ENCODE measurements at regions not wholly inside any gene's neighbourhood (a gene's known extent, or its start where the extent isn't known, plus 50 kb on each side); places are given as distances from the start of the nearest gene placed in this dataset.

DNA sequence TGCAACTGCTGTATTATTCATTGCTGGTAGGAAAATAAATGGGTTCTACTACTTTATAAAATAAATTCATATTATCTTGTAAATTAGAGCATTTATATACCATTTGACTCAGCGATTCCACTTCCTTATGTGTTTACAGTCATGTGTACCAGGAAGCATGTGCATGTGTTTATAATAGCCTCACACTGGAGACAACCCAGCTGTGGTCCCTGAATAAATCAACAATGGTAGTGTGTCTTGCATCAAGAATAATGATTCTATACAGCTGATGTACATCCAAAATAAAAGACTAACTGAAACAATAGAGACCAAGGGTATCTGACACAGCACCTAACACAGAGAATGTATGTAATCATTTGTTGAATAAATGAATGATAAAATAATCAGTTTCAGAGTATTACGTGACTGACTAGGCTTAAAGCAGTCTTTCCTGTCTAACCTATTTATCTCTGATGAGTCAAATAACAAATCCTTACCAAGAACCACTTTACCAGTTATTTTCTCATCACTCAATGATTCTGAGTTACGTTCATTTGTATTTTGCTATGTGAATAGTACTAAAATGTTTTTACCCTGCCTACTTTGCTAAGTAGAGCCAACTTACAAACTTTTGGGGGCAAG, 216.8 kb downstream of the UBE2E3 start:
- H3K4me1 ChIP-seq (ENCODE audit: control insufficient read depth in 4 of 4, insufficient read depth in 4 of 4, low read length in 3 of 4): no peaks in the 10 kb centered on the region
- no peak overlapping the region for H3K4me3 ChIP-seq (ENCODE audit: low read depth in 1 of 3, low read length in 3 of 3)
- 60% methylated on average over 3 of the region's 3 CpGs for WGBS
- H3K27ac ChIP-seq (ENCODE audit: low read depth in 1 of 2, low read length in 2 of 2): no peak overlapping the region
- no peaks in the 10 kb centered on the region for H3K9me3 ChIP-seq (ENCODE audit: control insufficient read depth in 4 of 4, low read length in 3 of 4)
- TF ChIP-seq, protein P1, sequence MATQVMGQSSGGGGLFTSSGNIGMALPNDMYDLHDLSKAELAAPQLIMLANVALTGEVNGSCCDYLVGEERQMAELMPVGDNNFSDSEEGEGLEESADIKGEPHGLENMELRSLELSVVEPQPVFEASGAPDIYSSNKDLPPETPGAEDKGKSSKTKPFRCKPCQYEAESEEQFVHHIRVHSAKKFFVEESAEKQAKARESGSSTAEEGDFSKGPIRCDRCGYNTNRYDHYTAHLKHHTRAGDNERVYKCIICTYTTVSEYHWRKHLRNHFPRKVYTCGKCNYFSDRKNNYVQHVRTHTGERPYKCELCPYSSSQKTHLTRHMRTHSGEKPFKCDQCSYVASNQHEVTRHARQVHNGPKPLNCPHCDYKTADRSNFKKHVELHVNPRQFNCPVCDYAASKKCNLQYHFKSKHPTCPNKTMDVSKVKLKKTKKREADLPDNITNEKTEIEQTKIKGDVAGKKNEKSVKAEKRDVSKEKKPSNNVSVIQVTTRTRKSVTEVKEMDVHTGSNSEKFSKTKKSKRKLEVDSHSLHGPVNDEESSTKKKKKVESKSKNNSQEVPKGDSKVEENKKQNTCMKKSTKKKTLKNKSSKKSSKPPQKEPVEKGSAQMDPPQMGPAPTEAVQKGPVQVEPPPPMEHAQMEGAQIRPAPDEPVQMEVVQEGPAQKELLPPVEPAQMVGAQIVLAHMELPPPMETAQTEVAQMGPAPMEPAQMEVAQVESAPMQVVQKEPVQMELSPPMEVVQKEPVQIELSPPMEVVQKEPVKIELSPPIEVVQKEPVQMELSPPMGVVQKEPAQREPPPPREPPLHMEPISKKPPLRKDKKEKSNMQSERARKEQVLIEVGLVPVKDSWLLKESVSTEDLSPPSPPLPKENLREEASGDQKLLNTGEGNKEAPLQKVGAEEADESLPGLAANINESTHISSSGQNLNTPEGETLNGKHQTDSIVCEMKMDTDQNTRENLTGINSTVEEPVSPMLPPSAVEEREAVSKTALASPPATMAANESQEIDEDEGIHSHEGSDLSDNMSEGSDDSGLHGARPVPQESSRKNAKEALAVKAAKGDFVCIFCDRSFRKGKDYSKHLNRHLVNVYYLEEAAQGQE (IDR thresholded peaks at IDR 0.05): no peak
- TF ChIP-seq YY1 (IDR thresholded peaks at IDR 0.05) (no peak), SP1 (IDR thresholded peaks at IDR 0.05) (no peak), HNF4A (conservative IDR thresholded peaks at IDR 0.05) (no peak), HNF4G (IDR thresholded peaks at IDR 0.05) (no peak), FOXA1 (IDR thresholded peaks at IDR 0.05) (no peak), EGR1 (IDR thresholded peaks at IDR 0.05; ENCODE audit: low read depth in 2 of 2) (no peak)
- TF ChIP-seq, protein P2, sequence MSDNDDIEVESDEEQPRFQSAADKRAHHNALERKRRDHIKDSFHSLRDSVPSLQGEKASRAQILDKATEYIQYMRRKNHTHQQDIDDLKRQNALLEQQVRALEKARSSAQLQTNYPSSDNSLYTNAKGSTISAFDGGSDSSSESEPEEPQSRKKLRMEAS (IDR thresholded peaks at IDR 0.05): no peak
- DNase-seq (ENCODE audit: low spot score): no peak
- no peaks in the 10 kb centered on the region for H3K36me3 ChIP-seq (ENCODE audit: control insufficient read depth in 4 of 4, insufficient read depth in 3 of 4, low read depth in 1 of 4, low read length in 3 of 4)
- no peaks in the 10 kb centered on the region for H3K27me3 ChIP-seq (ENCODE audit: control insufficient read depth in 4 of 4, insufficient read depth in 4 of 4, low read length in 3 of 4)
- no peak overlapping the region for H3K9ac ChIP-seq (ENCODE audit: low read depth in 1 of 2, low read length in 2 of 2)

DNA sequence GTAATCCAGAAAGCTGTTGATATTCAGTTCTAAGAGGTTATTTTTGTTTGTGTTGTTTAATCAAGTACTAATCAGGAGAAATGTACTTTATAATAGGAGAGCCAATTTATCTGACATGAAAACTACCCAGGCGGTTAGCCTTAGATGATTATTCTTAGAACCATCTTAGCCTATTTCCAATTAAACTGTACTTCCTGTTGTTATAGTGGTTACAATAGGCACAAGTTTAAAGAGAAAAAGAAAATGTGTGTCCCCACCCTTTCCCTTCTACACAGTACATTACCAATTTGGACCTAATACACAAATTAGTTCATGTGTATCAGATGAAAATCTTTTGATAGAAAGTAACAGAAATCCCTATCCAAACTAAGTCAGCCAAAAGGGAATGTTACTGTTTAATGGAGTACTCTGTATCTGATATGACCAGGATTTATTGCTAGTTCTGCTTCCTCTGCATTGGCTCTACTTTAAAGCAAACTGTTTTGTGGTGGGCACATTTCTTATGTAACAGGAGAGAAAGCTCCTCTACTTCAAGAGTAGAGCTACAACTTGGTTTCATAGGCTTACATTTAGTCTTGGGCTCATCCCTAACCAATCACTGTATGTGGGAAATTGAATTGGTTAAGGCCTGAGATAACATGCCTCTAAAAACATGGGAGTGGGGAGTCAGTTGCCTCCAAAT, 217.9 kb downstream of the UBE2E3 start:
- no peak overlapping the region for H3K27ac ChIP-seq (ENCODE audit: low read depth in 1 of 2, low read length in 2 of 2)
- H3K36me3 ChIP-seq (ENCODE audit: control insufficient read depth in 4 of 4, insufficient read depth in 3 of 4, low read depth in 1 of 4, low read length in 3 of 4): no peaks in the 10 kb centered on the region
- DNase-seq (ENCODE audit: low spot score): no peak
- H3K4me3 ChIP-seq (ENCODE audit: low read depth in 1 of 3, low read length in 3 of 3): no peak overlapping the region
- no peaks in the 10 kb centered on the region for H3K9me3 ChIP-seq (ENCODE audit: control insufficient read depth in 4 of 4, low read length in 3 of 4)
- WGBS: 77% methylated on average over 1 of the region's 1 CpG
- no peak overlapping the region for H3K9ac ChIP-seq (ENCODE audit: low read depth in 1 of 2, low read length in 2 of 2)
- no peaks in the 10 kb centered on the region for H3K4me1 ChIP-seq (ENCODE audit: control insufficient read depth in 4 of 4, insufficient read depth in 4 of 4, low read length in 3 of 4)
- no peak for TF ChIP-seq SP1 (IDR thresholded peaks at IDR 0.05)
- TF ChIP-seq, protein P2 (IDR thresholded peaks at IDR 0.05): no peak
- TF ChIP-seq JUND (IDR thresholded peaks at IDR 0.05): no peak
- TF ChIP-seq, protein P1 (IDR thresholded peaks at IDR 0.05): no peak
- no peak for TF ChIP-seq NR2F2 (IDR thresholded peaks at IDR 0.05)
- no peak for TF ChIP-seq GABPA (IDR thresholded peaks at IDR 0.05 in 1 of 2, conservative IDR thresholded peaks at IDR 0.05 in 1 of 2)
- no peak for TF ChIP-seq FOXA1 (IDR thresholded peaks at IDR 0.05)
- no peak for TF ChIP-seq TAF1 (conservative IDR thresholded peaks at IDR 0.05)
- TF ChIP-seq EGR1 (IDR thresholded peaks at IDR 0.05; ENCODE audit: low read depth in 2 of 2): no peak
- no peak for TF ChIP-seq HNF4G (IDR thresholded peaks at IDR 0.05)
- TF ChIP-seq, protein P3, sequence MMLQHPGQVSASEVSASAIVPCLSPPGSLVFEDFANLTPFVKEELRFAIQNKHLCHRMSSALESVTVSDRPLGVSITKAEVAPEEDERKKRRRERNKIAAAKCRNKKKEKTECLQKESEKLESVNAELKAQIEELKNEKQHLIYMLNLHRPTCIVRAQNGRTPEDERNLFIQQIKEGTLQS (IDR thresholded peaks at IDR 0.05): no peak
- TF ChIP-seq HNF4A (conservative IDR thresholded peaks at IDR 0.05): no peak
- TF ChIP-seq YY1 (IDR thresholded peaks at IDR 0.05): no peak
- TF ChIP-seq, protein P4, sequence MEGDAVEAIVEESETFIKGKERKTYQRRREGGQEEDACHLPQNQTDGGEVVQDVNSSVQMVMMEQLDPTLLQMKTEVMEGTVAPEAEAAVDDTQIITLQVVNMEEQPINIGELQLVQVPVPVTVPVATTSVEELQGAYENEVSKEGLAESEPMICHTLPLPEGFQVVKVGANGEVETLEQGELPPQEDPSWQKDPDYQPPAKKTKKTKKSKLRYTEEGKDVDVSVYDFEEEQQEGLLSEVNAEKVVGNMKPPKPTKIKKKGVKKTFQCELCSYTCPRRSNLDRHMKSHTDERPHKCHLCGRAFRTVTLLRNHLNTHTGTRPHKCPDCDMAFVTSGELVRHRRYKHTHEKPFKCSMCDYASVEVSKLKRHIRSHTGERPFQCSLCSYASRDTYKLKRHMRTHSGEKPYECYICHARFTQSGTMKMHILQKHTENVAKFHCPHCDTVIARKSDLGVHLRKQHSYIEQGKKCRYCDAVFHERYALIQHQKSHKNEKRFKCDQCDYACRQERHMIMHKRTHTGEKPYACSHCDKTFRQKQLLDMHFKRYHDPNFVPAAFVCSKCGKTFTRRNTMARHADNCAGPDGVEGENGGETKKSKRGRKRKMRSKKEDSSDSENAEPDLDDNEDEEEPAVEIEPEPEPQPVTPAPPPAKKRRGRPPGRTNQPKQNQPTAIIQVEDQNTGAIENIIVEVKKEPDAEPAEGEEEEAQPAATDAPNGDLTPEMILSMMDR (IDR thresholded peaks at IDR 0.05; ENCODE audit: low read depth, low read length, missing input control): no peak
- H3K27me3 ChIP-seq (ENCODE audit: control insufficient read depth in 4 of 4, insufficient read depth in 4 of 4, low read length in 3 of 4): no peaks in the 10 kb centered on the region
